HCT116 (cell line): ENCODE measurements at regions not wholly inside any gene's neighbourhood (a gene's known extent, or its start where the extent isn't known, plus 50 kb on each side); places are given as distances from the start of the nearest gene placed in this dataset.

Experiments
- ATAC-seq: fragments of 200-7000 bp; cut with Tn5 transposase; 2 replicates; pipeline ENCODE4 v1.9.1; 2020; ENCODE audit warnings: mild to moderate bottlenecking, moderate library complexity
- BruUV-seq: library from RNA; stranded (reverse); fragments of 400-500 nt; replicated peaks from 2 replicates; lab custom pipeline; 2021; lab: Mats Ljungman, UMichigan
- CTCF ChIA-PET: fragments of 300-600 bp; sonication (Branson Sonifier 250); formaldehyde crosslinking; loops from one replicate; lab custom pipeline; 2021; ENCODE audit warnings: antibody characterized with exemption; lab: Charles Lee
- POLR2A ChIA-PET: fragments of 300-600, 350-600 bp; sonication (Branson Sonifier 250); formaldehyde crosslinking; loops from one replicate; lab custom pipeline; 2021; ENCODE audit warnings: antibody characterized with exemption; lab: Charles Lee
- RAD21 ChIA-PET, 2 experiments: fragments of 300-600 bp; sonication (Branson Sonifier 250); formaldehyde crosslinking; loops; one replicate each; lab custom pipeline; 2023; ENCODE audit warnings: low total read pairs in 2 of 2; ENCODE audit not compliant: uncharacterized antibody in 2 of 2, unreplicated experiment in 2 of 2, low non-redundant PET in 1 of 2; lab: Charles Lee
- DNase-seq: peaks from one replicate; pipeline ENCODE4 v3.0.0-alpha.2; 2010; ENCODE audit warnings: low read depth, low spot score
- H2AFZ ChIP-seq: fragments of 200-600 bp; shearing (Covaris generic), sonication (generic); 2 replicates; pipeline ENCODE4 v1.6.1; 2017; ENCODE audit warnings: low read depth, mixed run types, mixed read lengths, antibody characterized with exemption, low read length; ENCODE audit not compliant: poor library complexity, severe bottlenecking
- H3K27ac ChIP-seq: 2 replicates; pipeline ENCODE4 v1.5.1; 2012; ENCODE audit warnings: low read depth, low read length
- H3K27me3 ChIP-seq: fragments of 200-600 bp; sonication (generic); 2 replicates; pipeline ENCODE4 v1.6.1; 2016; ENCODE audit warnings: mixed run types, low read length, mixed read lengths; ENCODE audit not compliant: insufficient read depth
- H3K36me3 ChIP-seq, 2 experiments: fragments of 200-500 bp in 1 of 2; fragments of 200-600 bp in 1 of 2; sonication (Bioruptor generic) in 1 of 2; sonication (generic) in 1 of 2; 2 replicates each; pipeline versions ENCODE4 v1.5.1 to v1.6.1; 2014 to 2016; ENCODE audit warnings: low read length in 2 of 2, inconsistent platforms in 1 of 2, mixed read lengths in 1 of 2, mixed run types in 1 of 2; ENCODE audit not compliant: insufficient read depth in 2 of 2, control insufficient read depth in 1 of 2
- H3K4me1 ChIP-seq, 2 experiments: fragments of 200-600 bp in 1 of 2; sonication (generic) in 1 of 2; 2 replicates each; pipeline versions ENCODE4 v1.5.1 to v1.6.1; 2012 to 2017; ENCODE audit warnings: low read length in 2 of 2, inconsistent platforms in 1 of 2, mild to moderate bottlenecking in 1 of 2, mixed read lengths in 1 of 2, mixed run types in 1 of 2, moderate library complexity in 1 of 2; ENCODE audit not compliant: insufficient read depth in 2 of 2, control insufficient read depth in 1 of 2
- H3K4me2 ChIP-seq: fragments of 200-600 bp; sonication (generic); 2 replicates; pipeline ENCODE4 v1.6.1; 2017; ENCODE audit warnings: mixed run types, low read length, mixed read lengths
- H3K4me3 ChIP-seq, 2 experiments: fragments of 200-600 bp in 1 of 2; sonication (generic) in 1 of 2; replicated peaks in 1 of 2; 2 replicates each; pipeline ENCODE4 v1.5.1; 2011 to 2016; ENCODE audit warnings: low read length in 2 of 2, control low read depth in 1 of 2, low read depth in 1 of 2, mild to moderate bottlenecking in 1 of 2, mixed read lengths in 1 of 2, mixed run types in 1 of 2
- H3K79me2 ChIP-seq: fragments of 200-600 bp; sonication (generic); 2 replicates; pipeline ENCODE4 v1.6.1; 2017; ENCODE audit warnings: mild to moderate bottlenecking, mixed run types, low read length, moderate library complexity, mixed read lengths; ENCODE audit not compliant: insufficient read depth
- H3K9ac ChIP-seq: fragments of 200-600 bp; sonication (generic); 2 replicates; pipeline ENCODE4 v1.6.1; 2016; ENCODE audit warnings: low read length, mixed read lengths
- H3K9me2 ChIP-seq: fragments of 200-600 bp; sonication (generic), shearing (Covaris generic); 2 replicates; pipeline ENCODE4 v1.6.1; 2017; ENCODE audit warnings: mixed run types, mild to moderate bottlenecking, moderate library complexity; ENCODE audit not compliant: insufficient read depth
- H3K9me3 ChIP-seq, 2 experiments: fragments of 200-500 bp in 1 of 2; fragments of 200-600 bp in 1 of 2; sonication (Bioruptor generic) in 1 of 2; sonication (generic) in 1 of 2; 2 replicates each; pipeline ENCODE4 v1.6.1; 2014 to 2017; ENCODE audit warnings: low read length in 2 of 2, mixed read lengths in 2 of 2, inconsistent platforms in 1 of 2, low read depth in 1 of 2, mild to moderate bottlenecking in 1 of 2, mixed run types in 1 of 2, moderate library complexity in 1 of 2; ENCODE audit not compliant: control insufficient read depth in 1 of 2, insufficient read depth in 1 of 2
- H4K20me1 ChIP-seq: fragments of 200-600 bp; sonication (generic), shearing (Covaris generic); 2 replicates; pipeline ENCODE4 v1.6.1; 2017; ENCODE audit warnings: mixed run types, mild to moderate bottlenecking, moderate library complexity; ENCODE audit not compliant: insufficient read depth
- ATF3 ChIP-seq: IDR thresholded peaks from 2 replicates; pipeline ENCODE4 v1.6.1; 2012
- CBX3 ChIP-seq: IDR thresholded peaks from 2 replicates; pipeline ENCODE4 v1.6.1; 2012; ENCODE audit warnings: low read depth
- CEBPB ChIP-seq: IDR thresholded peaks from 2 replicates; pipeline ENCODE4 v1.6.1; 2012; ENCODE audit warnings: low read depth
- CTCF ChIP-seq, 3 experiments: fragments of 200-600 bp in 1 of 3; sonication (generic) in 1 of 3; IDR thresholded peaks in 2 of 3; conservative IDR thresholded peaks in 1 of 3; 2 replicates each; pipeline ENCODE4 v1.5.1; 2012 to 2017; ENCODE audit warnings: low read depth in 2 of 3, low read length in 2 of 3, antibody characterized with exemption in 1 of 3, borderline replicate concordance in 1 of 3, control low read depth in 1 of 3, mild to moderate bottlenecking in 1 of 3, mixed read lengths in 1 of 3, mixed run types in 1 of 3, moderate library complexity in 1 of 3; ENCODE audit not compliant: insufficient read depth in 1 of 3
- EGR1 ChIP-seq: IDR thresholded peaks from 2 replicates; pipeline ENCODE4 v1.6.1; 2012; ENCODE audit warnings: low read depth
- ELF1 ChIP-seq: IDR thresholded peaks from 2 replicates; pipeline ENCODE4 v1.6.1; 2012; ENCODE audit warnings: low read depth, borderline replicate concordance
- EZH2 ChIP-seq: fragments of 200-600 bp; sonication (generic); IDR thresholded peaks from 2 replicates; pipeline ENCODE4 v1.6.1; 2017; ENCODE audit warnings: antibody characterized with exemption, mixed run types
- EZH2phosphoT487 ChIP-seq: fragments of 200-600 bp; IDR thresholded peaks from 2 replicates; pipeline ENCODE4 v1.6.1; 2018; ENCODE audit warnings: antibody characterized with exemption, borderline replicate concordance
- FOSL1 ChIP-seq: IDR thresholded peaks from 2 replicates; pipeline ENCODE4 v1.6.1; 2012; ENCODE audit warnings: low read depth
- JUND ChIP-seq: IDR thresholded peaks from 2 replicates; pipeline ENCODE4 v1.6.1; 2012
- MAX ChIP-seq: IDR thresholded peaks from 2 replicates; pipeline ENCODE4 v1.6.1; 2012
- POLR2A ChIP-seq: IDR thresholded peaks from 2 replicates; pipeline ENCODE4 v1.7.0; 2011; ENCODE audit warnings: borderline replicate concordance; ENCODE audit not compliant: insufficient read depth, insufficient read length; ENCODE audit errors: extremely low read depth
- POLR2AphosphoS5 ChIP-seq: IDR thresholded peaks from 2 replicates; pipeline ENCODE4 v1.6.1; 2011; ENCODE audit warnings: mild to moderate bottlenecking, low read depth, low read length, moderate library complexity
- RAD21 ChIP-seq: IDR thresholded peaks from 2 replicates; pipeline ENCODE4 v1.6.1; 2012; ENCODE audit warnings: low read depth, mild to moderate bottlenecking
- SIN3A ChIP-seq: IDR thresholded peaks from 2 replicates; pipeline ENCODE4 v1.6.1; 2012; ENCODE audit warnings: low read depth
- SP1 ChIP-seq: IDR thresholded peaks from 2 replicates; pipeline ENCODE4 v1.6.1; 2012; ENCODE audit warnings: low read depth
- SRF ChIP-seq: IDR thresholded peaks from 2 replicates; pipeline ENCODE4 v1.6.1; 2012; ENCODE audit warnings: low read depth
- TCF7L2 ChIP-seq: IDR thresholded peaks from 2 replicates; pipeline ENCODE4 v1.7.0; 2011; ENCODE audit warnings: borderline replicate concordance, inconsistent platforms; ENCODE audit not compliant: insufficient read depth, insufficient read length; ENCODE audit errors: extremely low read depth
- YY1 ChIP-seq: IDR thresholded peaks from 2 replicates; pipeline ENCODE4 v1.6.1; 2011; ENCODE audit warnings: low read length, low read depth, moderate library complexity, mild to moderate bottlenecking; ENCODE audit not compliant: insufficient replicate concordance; ENCODE audit errors: extremely low read depth
- ZBTB33 ChIP-seq: IDR thresholded peaks from 2 replicates; pipeline ENCODE4 v1.6.1; 2011; ENCODE audit warnings: mild to moderate bottlenecking, low read length, moderate library complexity; ENCODE audit not compliant: insufficient replicate concordance; ENCODE audit errors: extremely low read depth
- ZFX ChIP-seq: fragments of 450-650 bp; IDR thresholded peaks from 2 replicates; pipeline ENCODE4 v1.6.1; 2017
- ZNF274 ChIP-seq: fragments of 200-500 bp; sonication (Bioruptor generic); IDR thresholded peaks from 2 replicates; pipeline ENCODE4 v1.6.1; 2014; ENCODE audit warnings: mild to moderate bottlenecking, low read depth, low read length, inconsistent platforms
- intact Hi-C: fragments of 100-400 bp; cut with micrococcal nuclease; formaldehyde crosslinking; loops from 2 replicates; pipeline ENCODE4 v1.10.0; 2022

GRCh38 chr14:53848854-53849253 is 107.8 kb downstream of the BMP4 start:
- H2AFZ ChIP-seq, result peak overlapping the region; percentile 6
- H3K9me3 ChIP-seq, result no peaks in the 10 kb centered on the region
- H3K36me3 ChIP-seq, result no peaks in the 10 kb centered on the region
- peaks cover 76 to 86% of the 10 kb centered on the region in 2 experiments for H3K4me1 ChIP-seq
- ChIA-PET RAD21 (no interaction called here), CTCF (no interaction called here), POLR2A (no interaction called here)
- peak overlapping the region in 1 of 2 experiments; percentile 5; a peak in 1 of 4 replicates for H3K4me3 ChIP-seq
- BruUV-seq, result no TSS peak
- H4K20me1 ChIP-seq, result no peaks in the 10 kb centered on the region
- peak overlapping the region; percentile 30 for H3K9ac ChIP-seq
- H3K27me3 ChIP-seq, result no peaks in the 10 kb centered on the region
- intact Hi-C loops, result no loop called here
- peak; percentile 64 for TF ChIP-seq POLR2A
- TF ChIP-seq YY1, result no peak
- TF ChIP-seq ZBTB33, result no peak
- peak; percentile 44; the same call in 1 of the 2 replicates for TF ChIP-seq FOSL1
- TF ChIP-seq CEBPB, result no peak
- TF ChIP-seq MAX, result peak; percentile 30; the same call in 1 of the 2 replicates
- TF ChIP-seq CBX3, result peak; percentile 33; the same call in 1 of the 2 replicates
- TF ChIP-seq ZNF274, result no peak
- TF ChIP-seq SP1, result peak; percentile 23; the same call in 1 of the 2 replicates
- TF ChIP-seq SIN3A, result 0 out of 2 replicates have a peak, but pooled peaks have one; percentile 28
- no peak for TF ChIP-seq RAD21
- TF ChIP-seq ZFX, result no peak
- no peak for TF ChIP-seq CTCF (IDR thresholded peaks at IDR 0.05 in 2 of 3, conservative IDR thresholded peaks at IDR 0.05 in 1 of 3; ENCODE audit: borderline replicate concordance in 1 of 3, insufficient read depth in 1 of 3, low read depth in 2 of 3, low read length in 2 of 3)
- TF ChIP-seq TCF7L2, result peak; percentile 60
- no peak for TF ChIP-seq POLR2AphosphoS5
- TF ChIP-seq EGR1, result no peak
- no peak for TF ChIP-seq EZH2phosphoT487
- TF ChIP-seq SRF, result no peak
- TF ChIP-seq ATF3, result no peak
- TF ChIP-seq EZH2, result no peak
- no peak for TF ChIP-seq JUND
- no peak for TF ChIP-seq ELF1
- peak overlapping the region; percentile 66 for H3K4me2 ChIP-seq
- ATAC-seq (peak; percentile 67), DNase-seq (peak; percentile 41)
- no peaks in the 10 kb centered on the region for H3K9me2 ChIP-seq
- H3K27ac ChIP-seq, result peak overlapping the region; percentile 88
- H3K79me2 ChIP-seq, result peaks cover 11% of the 10 kb centered on the region
